Transverse colon (tissue), 4 donors: ENCODE measurements at regions not wholly inside any gene's neighbourhood (a gene's known extent, or its start where the extent isn't known, plus 50 kb on each side); places are given as distances from the start of the nearest gene placed in this dataset.

ENCODE experiments used
- CTCF ChIP-seq, 5 experiments: fragments of 200-600 bp in 3 of 5; fragments of 450-650 bp in 2 of 5; sonication (generic) in 3 of 5; IDR thresholded peaks; 1 replicate in 2 of 5; 2 replicates in 3 of 5; pipeline ENCODE4 v1.5.1; 2016 to 2017; ENCODE audit warnings: antibody characterized with exemption in 5 of 5, inconsistent platforms in 3 of 5, mild to moderate bottlenecking in 2 of 5, moderate library complexity in 1 of 5
- POLR2A ChIP-seq: fragments of 450-650 bp; IDR thresholded peaks from one replicate; pipeline ENCODE4 v1.6.1; 2016; ENCODE audit warnings: antibody characterized with exemption, mild to moderate bottlenecking, moderate library complexity
- POLR2AphosphoS5 ChIP-seq, 3 donors: sonication (generic); formaldehyde crosslinking; IDR thresholded peaks; one replicate each; pipeline ENCODE4 v1.6.1; 2016; ENCODE audit warnings: antibody characterized with exemption in 3 of 3

GRCh38 chr13:103517066-103517767, 451.0 kb upstream of the SLC10A2 start:
- peak in 1 of 3 donors; percentile 25 for TF ChIP-seq POLR2AphosphoS5 (IDR thresholded peaks at IDR 0.05)
- TF ChIP-seq CTCF (IDR thresholded peaks at IDR 0.05) = no peak
- no peak for TF ChIP-seq POLR2A
